ENCODE measurements at regions not wholly inside any gene's neighbourhood (a gene's known extent, or its start where the extent isn't known, plus 50 kb on each side); places are given as distances from the start of the nearest gene placed in this dataset.

DNA sequence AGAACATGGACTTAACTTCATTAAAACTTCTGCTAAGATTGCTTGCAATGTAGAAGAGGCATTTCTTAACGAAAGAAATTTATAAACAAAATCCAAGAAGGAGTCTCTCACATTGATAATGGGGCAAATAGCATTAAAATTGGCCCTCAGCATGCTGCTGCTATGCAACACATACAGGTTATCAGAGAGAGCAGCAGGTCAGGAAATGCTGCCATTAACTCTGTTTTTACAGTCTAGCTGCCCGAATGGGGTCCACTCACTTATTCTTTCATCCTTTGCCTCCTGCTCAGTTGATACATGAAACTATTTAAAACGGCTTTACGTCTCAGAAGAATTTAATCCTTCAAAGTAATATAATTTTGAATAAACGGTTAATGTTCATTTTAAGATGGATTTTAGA lies 620.4 kb downstream of the SLC16A7 start:
- peaks cover 13% of the 10 kb centered on the region for H3K9me3 Mint-ChIP-seq
- H3K27ac Mint-ChIP-seq = no peak overlapping the region
- no peaks in the 10 kb centered on the region for H3K27me3 Mint-ChIP-seq (ENCODE audit: low read depth)
- no peaks in the 10 kb centered on the region for H3K4me1 Mint-ChIP-seq
- H3K4me3 Mint-ChIP-seq = no peak overlapping the region
- TF ChIP-seq, protein P1, sequence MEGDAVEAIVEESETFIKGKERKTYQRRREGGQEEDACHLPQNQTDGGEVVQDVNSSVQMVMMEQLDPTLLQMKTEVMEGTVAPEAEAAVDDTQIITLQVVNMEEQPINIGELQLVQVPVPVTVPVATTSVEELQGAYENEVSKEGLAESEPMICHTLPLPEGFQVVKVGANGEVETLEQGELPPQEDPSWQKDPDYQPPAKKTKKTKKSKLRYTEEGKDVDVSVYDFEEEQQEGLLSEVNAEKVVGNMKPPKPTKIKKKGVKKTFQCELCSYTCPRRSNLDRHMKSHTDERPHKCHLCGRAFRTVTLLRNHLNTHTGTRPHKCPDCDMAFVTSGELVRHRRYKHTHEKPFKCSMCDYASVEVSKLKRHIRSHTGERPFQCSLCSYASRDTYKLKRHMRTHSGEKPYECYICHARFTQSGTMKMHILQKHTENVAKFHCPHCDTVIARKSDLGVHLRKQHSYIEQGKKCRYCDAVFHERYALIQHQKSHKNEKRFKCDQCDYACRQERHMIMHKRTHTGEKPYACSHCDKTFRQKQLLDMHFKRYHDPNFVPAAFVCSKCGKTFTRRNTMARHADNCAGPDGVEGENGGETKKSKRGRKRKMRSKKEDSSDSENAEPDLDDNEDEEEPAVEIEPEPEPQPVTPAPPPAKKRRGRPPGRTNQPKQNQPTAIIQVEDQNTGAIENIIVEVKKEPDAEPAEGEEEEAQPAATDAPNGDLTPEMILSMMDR (IDR thresholded peaks at IDR 0.05; ENCODE audit: unreplicated experiment in 3 of 3) = no peak
- no peaks in the 10 kb centered on the region for H3K36me3 Mint-ChIP-seq (ENCODE audit: low read depth)

DNA sequence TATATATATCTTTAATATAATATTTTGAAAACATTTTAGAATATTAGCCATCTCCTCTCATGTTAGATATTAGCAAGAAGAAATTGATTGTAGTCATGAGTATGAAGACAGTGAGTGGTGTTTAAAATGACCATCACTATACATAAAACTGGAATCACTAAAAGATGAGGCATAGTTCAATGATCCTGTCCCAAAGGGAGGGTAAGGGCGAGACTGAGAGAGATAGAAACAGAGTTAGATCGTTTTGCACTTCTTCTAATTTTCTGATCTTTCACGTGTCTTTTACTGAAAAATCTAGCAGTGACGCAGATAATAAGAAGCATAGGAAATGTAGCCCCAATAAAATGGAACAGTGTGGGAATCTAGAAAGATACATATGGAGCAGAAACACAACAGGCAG lies 627.4 kb downstream of the SLC16A7 start:
- peaks cover 6% of the 10 kb centered on the region for H3K9me3 Mint-ChIP-seq
- no peak overlapping the region for H3K27ac Mint-ChIP-seq
- TF ChIP-seq, protein P1 (IDR thresholded peaks at IDR 0.05; ENCODE audit: unreplicated experiment in 3 of 3) = no peak

DNA sequence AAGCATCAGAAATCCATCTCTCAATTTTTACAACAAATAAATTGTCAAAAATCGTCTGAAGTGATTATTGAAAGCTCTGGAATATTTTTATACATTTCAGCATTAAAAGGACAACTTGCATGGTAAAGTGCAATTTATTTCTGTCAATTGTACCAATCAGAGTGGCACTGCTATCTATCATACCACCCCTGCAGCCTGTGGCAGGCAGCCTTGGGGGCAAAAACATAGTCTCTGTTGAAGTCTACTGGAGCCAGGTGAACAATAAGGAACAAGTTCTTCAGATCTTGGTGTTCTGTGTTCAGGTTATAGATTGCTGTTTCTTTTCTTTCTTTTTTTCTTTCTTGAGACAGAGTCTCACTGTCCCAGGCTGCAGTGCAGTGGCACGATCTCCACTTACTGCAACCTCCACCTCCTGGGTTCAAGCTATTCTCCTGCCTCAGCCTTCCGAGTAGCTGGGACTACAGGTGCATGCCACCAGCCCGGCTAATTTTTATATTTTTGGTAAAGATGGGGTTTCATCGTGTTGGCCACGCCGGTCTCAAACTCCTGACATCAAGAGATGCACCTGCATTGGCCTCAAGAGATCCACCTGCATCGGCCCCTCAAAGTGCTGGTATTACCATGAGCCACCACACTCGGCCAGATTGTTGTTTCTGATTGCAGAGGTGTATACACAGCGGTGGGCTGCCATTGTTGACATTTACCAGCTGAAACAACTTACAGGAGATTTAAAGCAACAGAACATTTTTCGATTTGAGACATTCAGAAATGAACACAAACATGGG lies 629.6 kb downstream of the SLC16A7 start:
- Mint-ChIP-seq H3K4me3 (no peak overlapping the region), H3K9me3 (peaks cover 6% of the 10 kb centered on the region), H3K36me3 (ENCODE audit: low read depth) (no peaks in the 10 kb centered on the region), H3K27me3 (ENCODE audit: low read depth) (no peaks in the 10 kb centered on the region), H3K4me1 (no peaks in the 10 kb centered on the region), H3K27ac (no peak overlapping the region)
- TF ChIP-seq, protein P1 (IDR thresholded peaks at IDR 0.05; ENCODE audit: unreplicated experiment in 3 of 3) = no peak

More for the DNA sequence above, 627.4 kb downstream of the SLC16A7 start:
- Mint-ChIP-seq H3K4me3 (no peak overlapping the region), H3K27me3 (ENCODE audit: low read depth) (no peaks in the 10 kb centered on the region), H3K36me3 (ENCODE audit: low read depth) (no peaks in the 10 kb centered on the region), H3K4me1 (no peaks in the 10 kb centered on the region)

DNA sequence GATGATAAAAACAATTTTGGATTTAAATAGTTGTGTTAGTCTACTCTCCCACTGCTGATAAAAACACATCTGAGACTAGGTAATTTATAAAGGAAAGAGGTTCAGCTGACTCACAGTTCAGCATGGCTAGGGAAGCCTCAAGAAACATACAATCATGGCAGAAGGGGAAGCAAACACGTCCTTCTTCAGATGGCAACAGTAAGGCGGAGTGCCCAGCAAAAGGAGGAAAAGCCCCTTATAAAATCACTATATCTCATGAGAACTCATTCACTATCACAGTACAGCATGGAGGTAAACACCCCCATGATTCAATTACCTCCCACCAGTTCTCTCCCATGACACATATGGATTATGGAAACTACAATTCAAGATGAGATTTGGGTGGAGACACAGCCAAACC lies 632.1 kb downstream of the SLC16A7 start:
- Mint-ChIP-seq H3K27me3 (ENCODE audit: low read depth) (no peaks in the 10 kb centered on the region), H3K27ac (no peak overlapping the region), H3K9me3 (peaks cover 6% of the 10 kb centered on the region), H3K36me3 (ENCODE audit: low read depth) (no peaks in the 10 kb centered on the region), H3K4me1 (no peaks in the 10 kb centered on the region), H3K4me3 (no peak overlapping the region)
- TF ChIP-seq, protein P1 (IDR thresholded peaks at IDR 0.05; ENCODE audit: unreplicated experiment in 3 of 3) = no peak

DNA sequence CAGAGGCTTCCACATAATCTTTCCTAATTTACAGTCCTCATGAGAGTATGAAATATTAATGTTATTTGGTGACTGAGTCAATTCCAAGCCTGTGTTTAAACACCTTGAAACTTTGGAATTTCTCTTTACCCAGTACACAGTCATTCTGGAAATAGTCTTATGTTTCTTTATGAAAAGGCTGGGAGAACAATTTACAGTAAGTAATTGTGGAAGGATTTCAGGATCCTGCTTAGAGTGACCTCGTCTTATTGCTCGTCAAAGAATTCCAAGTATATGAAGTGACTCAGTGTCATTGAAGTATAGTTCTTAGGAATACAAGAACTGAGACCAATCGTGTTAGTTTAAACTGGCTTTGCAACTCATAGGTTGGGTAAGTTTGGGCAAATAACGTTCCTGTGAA lies 634.2 kb downstream of the SLC16A7 start:
- no peaks in the 10 kb centered on the region for H3K36me3 Mint-ChIP-seq (ENCODE audit: low read depth)
- TF ChIP-seq, protein P1 (IDR thresholded peaks at IDR 0.05; ENCODE audit: unreplicated experiment in 3 of 3) = no peak
- peaks cover 6% of the 10 kb centered on the region for H3K9me3 Mint-ChIP-seq
- H3K4me3 Mint-ChIP-seq = no peak overlapping the region
- no peak overlapping the region for H3K27ac Mint-ChIP-seq
- no peaks in the 10 kb centered on the region for H3K27me3 Mint-ChIP-seq (ENCODE audit: low read depth)
- H3K4me1 Mint-ChIP-seq = no peaks in the 10 kb centered on the region

DNA sequence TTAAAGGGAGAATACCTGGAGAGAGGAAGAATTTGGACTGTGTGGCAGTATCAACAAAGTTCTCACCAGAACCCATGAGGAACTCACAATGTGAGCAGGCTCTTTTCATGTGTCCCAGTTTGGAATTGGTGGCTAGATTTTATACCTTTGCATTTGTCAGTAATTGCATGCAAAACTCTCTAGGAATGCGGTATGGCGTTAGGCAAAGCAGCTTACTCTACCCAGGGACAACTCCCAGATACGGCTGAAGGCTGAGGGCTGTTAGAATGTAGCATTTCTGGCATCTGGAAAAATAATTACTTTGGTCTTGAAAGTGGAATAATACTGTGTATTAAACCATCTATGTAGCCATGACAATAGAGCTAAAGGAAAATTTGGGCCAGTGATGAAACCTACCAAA lies 635.5 kb downstream of the SLC16A7 start:
- H3K27ac Mint-ChIP-seq = no peak overlapping the region
- no peaks in the 10 kb centered on the region for H3K4me1 Mint-ChIP-seq
- H3K4me3 Mint-ChIP-seq = no peak overlapping the region
- peaks cover 4% of the 10 kb centered on the region for H3K27me3 Mint-ChIP-seq (ENCODE audit: low read depth)
- H3K9me3 Mint-ChIP-seq = peaks cover under 1% of the 10 kb centered on the region
- TF ChIP-seq, protein P1 (IDR thresholded peaks at IDR 0.05; ENCODE audit: unreplicated experiment in 3 of 3) = no peak
- no peaks in the 10 kb centered on the region for H3K36me3 Mint-ChIP-seq (ENCODE audit: low read depth)

Measured in nephron (organoid).